HEK293 (cell line): ENCODE measurements at regions not wholly inside any gene's neighbourhood (a gene's known extent, or its start where the extent isn't known, plus 50 kb on each side); places are given as distances from the start of the nearest gene placed in this dataset.

Experiments used
- GLI2 ChIP-seq: fragments of 450-650 bp; formaldehyde crosslinking; IDR thresholded peaks from 2 replicates; pipeline ENCODE4; 2017; ENCODE audit warnings: missing biosample characterization, missing genetic modification characterization, low read depth, borderline replicate concordance
- KLF1 ChIP-seq: fragments of 450-650 bp; formaldehyde crosslinking; IDR thresholded peaks from 2 replicates; pipeline ENCODE4 v1.5.1; 2016; ENCODE audit warnings: missing biosample characterization, missing genetic modification characterization
- KLF16 ChIP-seq: fragments of 450-650 bp; formaldehyde crosslinking; IDR thresholded peaks from 2 replicates; pipeline ENCODE4 v1.5.1; 2017; ENCODE audit warnings: missing biosample characterization, missing genetic modification characterization
- SETDB1 ChIP-seq: IDR thresholded peaks from one replicate; pipeline ENCODE4 v1.6.1; 2017; ENCODE audit warnings: mild to moderate bottlenecking, low read length, moderate library complexity, mixed read lengths; ENCODE audit not compliant: insufficient read length
- ZNF350 ChIP-seq: fragments of 450-650 bp; formaldehyde crosslinking; IDR thresholded peaks from 2 replicates; pipeline ENCODE4 v1.5.0; 2017; ENCODE audit warnings: missing biosample characterization, mild to moderate bottlenecking, missing genetic modification characterization
- TF ChIP-seq, protein P1 (sequence below): fragments of 450-650 bp; formaldehyde crosslinking; IDR thresholded peaks from 2 replicates; pipeline ENCODE4 v1.5.1; 2016; ENCODE audit warnings: missing biosample characterization, missing genetic modification characterization
- TF ChIP-seq, protein P2 (sequence below): fragments of 450-650 bp; formaldehyde crosslinking; IDR thresholded peaks from 2 replicates; pipeline ENCODE4 v1.5.1; 2016; ENCODE audit warnings: missing biosample characterization, missing genetic modification characterization, low read depth

GRCh38 chr5:53199882-53200281 is 90.3 kb upstream of the MOCS2 start:
- TF ChIP-seq ZNF350 (no peak), KLF16 (tag by site-specific recombination) (no peak), GLI2 (tag by site-specific recombination) (no peak), SETDB1 (no peak), KLF1 (no peak)
- TF ChIP-seq, protein P1, sequence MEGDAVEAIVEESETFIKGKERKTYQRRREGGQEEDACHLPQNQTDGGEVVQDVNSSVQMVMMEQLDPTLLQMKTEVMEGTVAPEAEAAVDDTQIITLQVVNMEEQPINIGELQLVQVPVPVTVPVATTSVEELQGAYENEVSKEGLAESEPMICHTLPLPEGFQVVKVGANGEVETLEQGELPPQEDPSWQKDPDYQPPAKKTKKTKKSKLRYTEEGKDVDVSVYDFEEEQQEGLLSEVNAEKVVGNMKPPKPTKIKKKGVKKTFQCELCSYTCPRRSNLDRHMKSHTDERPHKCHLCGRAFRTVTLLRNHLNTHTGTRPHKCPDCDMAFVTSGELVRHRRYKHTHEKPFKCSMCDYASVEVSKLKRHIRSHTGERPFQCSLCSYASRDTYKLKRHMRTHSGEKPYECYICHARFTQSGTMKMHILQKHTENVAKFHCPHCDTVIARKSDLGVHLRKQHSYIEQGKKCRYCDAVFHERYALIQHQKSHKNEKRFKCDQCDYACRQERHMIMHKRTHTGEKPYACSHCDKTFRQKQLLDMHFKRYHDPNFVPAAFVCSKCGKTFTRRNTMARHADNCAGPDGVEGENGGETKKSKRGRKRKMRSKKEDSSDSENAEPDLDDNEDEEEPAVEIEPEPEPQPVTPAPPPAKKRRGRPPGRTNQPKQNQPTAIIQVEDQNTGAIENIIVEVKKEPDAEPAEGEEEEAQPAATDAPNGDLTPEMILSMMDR (tag by site-specific recombination): no peak
- TF ChIP-seq, protein P2, sequence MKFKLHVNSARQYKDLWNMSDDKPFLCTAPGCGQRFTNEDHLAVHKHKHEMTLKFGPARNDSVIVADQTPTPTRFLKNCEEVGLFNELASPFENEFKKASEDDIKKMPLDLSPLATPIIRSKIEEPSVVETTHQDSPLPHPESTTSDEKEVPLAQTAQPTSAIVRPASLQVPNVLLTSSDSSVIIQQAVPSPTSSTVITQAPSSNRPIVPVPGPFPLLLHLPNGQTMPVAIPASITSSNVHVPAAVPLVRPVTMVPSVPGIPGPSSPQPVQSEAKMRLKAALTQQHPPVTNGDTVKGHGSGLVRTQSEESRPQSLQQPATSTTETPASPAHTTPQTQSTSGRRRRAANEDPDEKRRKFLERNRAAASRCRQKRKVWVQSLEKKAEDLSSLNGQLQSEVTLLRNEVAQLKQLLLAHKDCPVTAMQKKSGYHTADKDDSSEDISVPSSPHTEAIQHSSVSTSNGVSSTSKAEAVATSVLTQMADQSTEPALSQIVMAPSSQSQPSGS: no peak
